GM23338 (cell line): ENCODE measurements at regions not wholly inside any gene's neighbourhood (a gene's known extent, or its start where the extent isn't known, plus 50 kb on each side); places are given as distances from the start of the nearest gene placed in this dataset.

Experiments used
- ATAC-seq: fragments of 200-7000 bp; cut with Tn5 transposase; 3 replicates; pipeline ENCODE4 v1.9.1; 2020
- DNase-seq: peaks from one replicate; pipeline ENCODE4 v3.0.0-alpha.2; 2015; ENCODE audit warnings: low spot score
- H2AFZ ChIP-seq: fragments of 200-600 bp; sonication (generic); 2 replicates; pipeline ENCODE4 v1.8.0; 2016; ENCODE audit warnings: antibody characterized with exemption, mild to moderate bottlenecking, moderate library complexity
- H3F3A ChIP-seq: fragments of 200-600 bp; sonication (generic); replicated peaks from 2 replicates; pipeline ENCODE4 v1.8.0; 2017; ENCODE audit warnings: antibody characterized with exemption, mixed run types, low read depth
- H3K27ac ChIP-seq: fragments of 200-600 bp; sonication (generic); 2 replicates; pipeline ENCODE4 v1.6.1; 2016; ENCODE audit warnings: low read depth
- H3K27me3 ChIP-seq: fragments of 200-600 bp; sonication (generic); 2 replicates; pipeline ENCODE4 v1.8.0; 2016; ENCODE audit warnings: mild to moderate bottlenecking, mixed run types, moderate library complexity; ENCODE audit not compliant: insufficient read depth
- H3K36me3 ChIP-seq: fragments of 200-600 bp; sonication (generic); 2 replicates; pipeline ENCODE4 v1.8.0; 2016; ENCODE audit warnings: mild to moderate bottlenecking; ENCODE audit not compliant: insufficient read depth
- H3K4me1 ChIP-seq: fragments of 200-600 bp; sonication (generic); 2 replicates; pipeline ENCODE4 v1.8.0; 2016; ENCODE audit warnings: mild to moderate bottlenecking, moderate library complexity; ENCODE audit not compliant: insufficient read depth
- H3K4me2 ChIP-seq: fragments of 200-600 bp; sonication (generic); 2 replicates; pipeline ENCODE4 v1.7.1; 2017; ENCODE audit warnings: mixed run types
- H3K4me3 ChIP-seq: fragments of 200-600 bp; sonication (generic); 2 replicates; pipeline ENCODE4 v1.6.1; 2016; ENCODE audit warnings: mixed run types
- H3K79me2 ChIP-seq: fragments of 200-600 bp; sonication (generic); replicated peaks from 2 replicates; pipeline ENCODE4 v1.8.0; 2017; ENCODE audit warnings: mild to moderate bottlenecking; ENCODE audit not compliant: insufficient read depth
- H3K9me2 ChIP-seq: fragments of 200-600 bp; sonication (generic); 2 replicates; pipeline ENCODE4 v1.8.0; 2017; ENCODE audit not compliant: insufficient read depth
- H4K20me1 ChIP-seq: fragments of 200-600 bp; sonication (generic); replicated peaks from 2 replicates; pipeline ENCODE4 v1.8.0; 2017; ENCODE audit warnings: mild to moderate bottlenecking; ENCODE audit not compliant: insufficient read depth
- H3K27ac Mint-ChIP-seq: 2 replicates; pipeline ENCODE4 v1.8.0; 2020; ENCODE audit warnings: inconsistent platforms, mild to moderate bottlenecking, moderate library complexity, mixed read lengths
- H3K27me3 Mint-ChIP-seq: 3 replicates; pipeline ENCODE4 v1.8.0; 2022; ENCODE audit warnings: low read depth, mild to moderate bottlenecking, moderate library complexity, mixed read lengths, inconsistent platforms; ENCODE audit not compliant: insufficient read depth, poor library complexity
- H3K36me3 Mint-ChIP-seq: 3 replicates; pipeline ENCODE4 v1.8.0; 2021; ENCODE audit warnings: low read depth, mild to moderate bottlenecking, inconsistent platforms, moderate library complexity, mixed read lengths
- H3K4me1 Mint-ChIP-seq: 3 replicates; pipeline ENCODE4 v1.8.0; 2020; ENCODE audit warnings: mild to moderate bottlenecking, inconsistent platforms, mixed read lengths
- H3K4me3 Mint-ChIP-seq: 3 replicates; pipeline ENCODE4 v1.8.0; 2021; ENCODE audit warnings: moderate library complexity, mild to moderate bottlenecking, inconsistent platforms, mixed read lengths
- H3K9me3 Mint-ChIP-seq: 3 replicates; pipeline ENCODE4 v1.8.0; 2020; ENCODE audit warnings: moderate library complexity, mild to moderate bottlenecking, inconsistent platforms, mixed read lengths
- CREB1 ChIP-seq: fragments of 250-450 bp; sonication (Bioruptor Pico); IDR thresholded peaks from 2 replicates; pipeline ENCODE4 v1.5.0; 2020; ENCODE audit warnings: low read depth, mild to moderate bottlenecking, moderate library complexity
- EZH2 ChIP-seq: fragments of 200-600 bp; sonication (generic); IDR thresholded peaks from one replicate; pipeline ENCODE4 v1.8.0; 2017; ENCODE audit warnings: antibody characterized with exemption, mild to moderate bottlenecking, low read depth; ENCODE audit not compliant: unreplicated experiment
- EZH2phosphoT487 ChIP-seq: fragments of 200-600 bp; sonication (generic); IDR thresholded peaks from one replicate; pipeline ENCODE4 v1.8.1; 2018; ENCODE audit warnings: antibody characterized with exemption; ENCODE audit not compliant: unreplicated experiment
- JUNB ChIP-seq: IDR thresholded peaks from one replicate; pipeline ENCODE4 v1.6.1; 2016; ENCODE audit warnings: antibody characterized with exemption; ENCODE audit not compliant: unreplicated experiment
- NANOG ChIP-seq: IDR thresholded peaks from 2 replicates; pipeline ENCODE4 v1.6.1; 2016; ENCODE audit warnings: antibody characterized with exemption, borderline replicate concordance
- POLR2AphosphoS5 ChIP-seq: IDR thresholded peaks from 2 replicates; pipeline ENCODE4 v1.6.1; 2016; ENCODE audit warnings: antibody characterized with exemption, low read depth
- STAT1 ChIP-seq: IDR thresholded peaks from one replicate; pipeline ENCODE4 v1.6.1; 2016; ENCODE audit warnings: antibody characterized with exemption; ENCODE audit not compliant: unreplicated experiment
- TF ChIP-seq, protein P1 (sequence below): fragments of 250-450 bp; sonication (Bioruptor Pico); IDR thresholded peaks from 2 replicates; pipeline ENCODE4 v1.5.0; 2020; ENCODE audit warnings: mild to moderate bottlenecking, moderate library complexity
- TF ChIP-seq, protein P2 (sequence below): IDR thresholded peaks from 2 replicates; pipeline ENCODE4 v1.6.1; 2016; ENCODE audit warnings: antibody characterized with exemption
- TF ChIP-seq, protein P3 (sequence below): IDR thresholded peaks from one replicate; pipeline ENCODE4 v1.6.1; 2018; ENCODE audit warnings: antibody characterized with exemption; ENCODE audit not compliant: unreplicated experiment

DNA sequence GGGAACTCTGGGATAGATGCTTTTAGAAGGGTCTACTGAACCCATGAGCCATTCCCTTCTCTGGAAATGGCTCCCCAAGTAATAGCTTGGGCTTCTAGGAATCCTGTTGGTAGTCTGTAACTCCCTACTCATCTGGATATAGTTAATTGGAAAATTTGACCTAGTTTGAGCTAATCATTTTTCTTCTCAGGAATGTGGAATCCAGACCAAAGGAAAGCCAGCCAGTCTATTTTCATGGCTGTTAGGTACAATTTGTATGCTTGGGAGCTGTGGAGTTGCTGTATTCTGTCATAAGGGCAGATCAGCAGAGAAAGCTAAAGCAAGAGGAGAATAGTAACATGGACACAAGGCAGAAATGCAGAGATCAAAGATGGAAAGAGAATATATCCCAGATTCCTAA lies 71.6 kb upstream of the C1GALT1 start (continued):
- TF ChIP-seq, protein P1, sequence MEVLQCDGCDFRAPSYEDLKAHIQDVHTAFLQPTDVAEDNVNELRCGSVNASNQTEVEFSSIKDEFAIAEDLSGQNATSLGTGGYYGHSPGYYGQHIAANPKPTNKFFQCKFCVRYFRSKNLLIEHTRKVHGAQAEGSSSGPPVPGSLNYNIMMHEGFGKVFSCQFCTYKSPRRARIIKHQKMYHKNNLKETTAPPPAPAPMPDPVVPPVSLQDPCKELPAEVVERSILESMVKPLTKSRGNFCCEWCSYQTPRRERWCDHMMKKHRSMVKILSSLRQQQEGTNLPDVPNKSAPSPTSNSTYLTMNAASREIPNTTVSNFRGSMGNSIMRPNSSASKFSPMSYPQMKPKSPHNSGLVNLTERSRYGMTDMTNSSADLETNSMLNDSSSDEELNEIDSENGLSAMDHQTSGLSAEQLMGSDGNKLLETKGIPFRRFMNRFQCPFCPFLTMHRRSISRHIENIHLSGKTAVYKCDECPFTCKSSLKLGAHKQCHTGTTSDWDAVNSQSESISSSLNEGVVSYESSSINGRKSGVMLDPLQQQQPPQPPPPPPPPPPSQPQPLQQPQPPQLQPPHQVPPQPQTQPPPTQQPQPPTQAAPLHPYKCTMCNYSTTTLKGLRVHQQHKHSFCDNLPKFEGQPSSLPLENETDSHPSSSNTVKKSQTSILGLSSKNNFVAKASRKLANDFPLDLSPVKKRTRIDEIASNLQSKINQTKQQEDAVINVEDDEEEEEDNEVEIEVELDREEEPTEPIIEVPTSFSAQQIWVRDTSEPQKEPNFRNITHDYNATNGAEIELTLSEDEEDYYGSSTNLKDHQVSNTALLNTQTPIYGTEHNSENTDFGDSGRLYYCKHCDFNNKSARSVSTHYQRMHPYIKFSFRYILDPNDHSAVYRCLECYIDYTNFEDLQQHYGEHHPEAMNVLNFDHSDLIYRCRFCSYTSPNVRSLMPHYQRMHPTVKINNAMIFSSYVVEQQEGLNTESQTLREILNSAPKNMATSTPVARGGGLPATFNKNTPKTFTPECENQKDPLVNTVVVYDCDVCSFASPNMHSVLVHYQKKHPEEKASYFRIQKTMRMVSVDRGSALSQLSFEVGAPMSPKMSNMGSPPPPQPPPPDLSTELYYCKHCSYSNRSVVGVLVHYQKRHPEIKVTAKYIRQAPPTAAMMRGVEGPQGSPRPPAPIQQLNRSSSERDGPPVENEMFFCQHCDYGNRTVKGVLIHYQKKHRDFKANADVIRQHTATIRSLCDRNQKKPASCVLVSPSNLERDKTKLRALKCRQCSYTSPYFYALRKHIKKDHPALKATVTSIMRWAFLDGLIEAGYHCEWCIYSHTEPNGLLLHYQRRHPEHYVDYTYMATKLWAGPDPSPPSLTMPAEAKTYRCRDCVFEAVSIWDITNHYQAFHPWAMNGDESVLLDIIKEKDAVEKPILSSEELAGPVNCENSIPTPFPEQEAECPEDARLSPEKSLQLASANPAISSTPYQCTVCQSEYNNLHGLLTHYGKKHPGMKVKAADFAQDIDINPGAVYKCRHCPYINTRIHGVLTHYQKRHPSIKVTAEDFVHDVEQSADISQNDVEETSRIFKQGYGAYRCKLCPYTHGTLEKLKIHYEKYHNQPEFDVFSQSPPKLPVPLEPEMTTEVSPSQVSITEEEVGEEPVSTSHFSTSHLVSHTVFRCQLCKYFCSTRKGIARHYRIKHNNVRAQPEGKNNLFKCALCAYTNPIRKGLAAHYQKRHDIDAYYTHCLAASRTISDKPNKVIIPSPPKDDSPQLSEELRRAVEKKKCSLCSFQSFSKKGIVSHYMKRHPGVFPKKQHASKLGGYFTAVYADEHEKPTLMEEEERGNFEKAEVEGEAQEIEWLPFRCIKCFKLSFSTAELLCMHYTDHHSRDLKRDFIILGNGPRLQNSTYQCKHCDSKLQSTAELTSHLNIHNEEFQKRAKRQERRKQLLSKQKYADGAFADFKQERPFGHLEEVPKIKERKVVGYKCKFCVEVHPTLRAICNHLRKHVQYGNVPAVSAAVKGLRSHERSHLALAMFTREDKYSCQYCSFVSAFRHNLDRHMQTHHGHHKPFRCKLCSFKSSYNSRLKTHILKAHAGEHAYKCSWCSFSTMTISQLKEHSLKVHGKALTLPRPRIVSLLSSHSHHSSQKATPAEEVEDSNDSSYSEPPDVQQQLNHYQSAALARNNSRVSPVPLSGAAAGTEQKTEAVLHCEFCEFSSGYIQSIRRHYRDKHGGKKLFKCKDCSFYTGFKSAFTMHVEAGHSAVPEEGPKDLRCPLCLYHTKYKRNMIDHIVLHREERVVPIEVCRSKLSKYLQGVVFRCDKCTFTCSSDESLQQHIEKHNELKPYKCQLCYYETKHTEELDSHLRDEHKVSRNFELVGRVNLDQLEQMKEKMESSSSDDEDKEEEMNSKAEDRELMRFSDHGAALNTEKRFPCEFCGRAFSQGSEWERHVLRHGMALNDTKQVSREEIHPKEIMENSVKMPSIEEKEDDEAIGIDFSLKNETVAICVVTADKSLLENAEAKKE (CRISPR knock-in tag) = no peak
- TF ChIP-seq EZH2 = no peak

- Histone ChIP-seq H3K36me3 (peaks cover 3% of the 10 kb centered on the region; the same call in 1 of the 2 replicates), H3K4me3 (no peak overlapping the region), H2AFZ (no peak overlapping the region), H3K4me2 (no peak overlapping the region), H3K9me2 (0 out of 2 replicates have a peak, but pooled peaks cover 6% of the 10 kb centered on the region), H3F3A (no peaks in the 10 kb centered on the region), H3K27ac (no peak overlapping the region), H4K20me1 (no peaks in the 10 kb centered on the region), H3K27me3 (no peaks in the 10 kb centered on the region), H3K79me2 (no peaks in the 10 kb centered on the region), H3K4me1 (no peaks in the 10 kb centered on the region)
- H3K27me3 Mint-ChIP-seq = peaks cover 2% of the 10 kb centered on the region
- TF ChIP-seq CREB1 (CRISPR knock-in tag) (no peak), EZH2phosphoT487 (no peak), POLR2AphosphoS5 (no peak), EZH2 (no peak), JUNB (no peak), NANOG (no peak), STAT1 (no peak)
- TF ChIP-seq, protein P2, sequence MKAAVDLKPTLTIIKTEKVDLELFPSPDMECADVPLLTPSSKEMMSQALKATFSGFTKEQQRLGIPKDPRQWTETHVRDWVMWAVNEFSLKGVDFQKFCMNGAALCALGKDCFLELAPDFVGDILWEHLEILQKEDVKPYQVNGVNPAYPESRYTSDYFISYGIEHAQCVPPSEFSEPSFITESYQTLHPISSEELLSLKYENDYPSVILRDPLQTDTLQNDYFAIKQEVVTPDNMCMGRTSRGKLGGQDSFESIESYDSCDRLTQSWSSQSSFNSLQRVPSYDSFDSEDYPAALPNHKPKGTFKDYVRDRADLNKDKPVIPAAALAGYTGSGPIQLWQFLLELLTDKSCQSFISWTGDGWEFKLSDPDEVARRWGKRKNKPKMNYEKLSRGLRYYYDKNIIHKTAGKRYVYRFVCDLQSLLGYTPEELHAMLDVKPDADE = no peak
- TF ChIP-seq, protein P3, sequence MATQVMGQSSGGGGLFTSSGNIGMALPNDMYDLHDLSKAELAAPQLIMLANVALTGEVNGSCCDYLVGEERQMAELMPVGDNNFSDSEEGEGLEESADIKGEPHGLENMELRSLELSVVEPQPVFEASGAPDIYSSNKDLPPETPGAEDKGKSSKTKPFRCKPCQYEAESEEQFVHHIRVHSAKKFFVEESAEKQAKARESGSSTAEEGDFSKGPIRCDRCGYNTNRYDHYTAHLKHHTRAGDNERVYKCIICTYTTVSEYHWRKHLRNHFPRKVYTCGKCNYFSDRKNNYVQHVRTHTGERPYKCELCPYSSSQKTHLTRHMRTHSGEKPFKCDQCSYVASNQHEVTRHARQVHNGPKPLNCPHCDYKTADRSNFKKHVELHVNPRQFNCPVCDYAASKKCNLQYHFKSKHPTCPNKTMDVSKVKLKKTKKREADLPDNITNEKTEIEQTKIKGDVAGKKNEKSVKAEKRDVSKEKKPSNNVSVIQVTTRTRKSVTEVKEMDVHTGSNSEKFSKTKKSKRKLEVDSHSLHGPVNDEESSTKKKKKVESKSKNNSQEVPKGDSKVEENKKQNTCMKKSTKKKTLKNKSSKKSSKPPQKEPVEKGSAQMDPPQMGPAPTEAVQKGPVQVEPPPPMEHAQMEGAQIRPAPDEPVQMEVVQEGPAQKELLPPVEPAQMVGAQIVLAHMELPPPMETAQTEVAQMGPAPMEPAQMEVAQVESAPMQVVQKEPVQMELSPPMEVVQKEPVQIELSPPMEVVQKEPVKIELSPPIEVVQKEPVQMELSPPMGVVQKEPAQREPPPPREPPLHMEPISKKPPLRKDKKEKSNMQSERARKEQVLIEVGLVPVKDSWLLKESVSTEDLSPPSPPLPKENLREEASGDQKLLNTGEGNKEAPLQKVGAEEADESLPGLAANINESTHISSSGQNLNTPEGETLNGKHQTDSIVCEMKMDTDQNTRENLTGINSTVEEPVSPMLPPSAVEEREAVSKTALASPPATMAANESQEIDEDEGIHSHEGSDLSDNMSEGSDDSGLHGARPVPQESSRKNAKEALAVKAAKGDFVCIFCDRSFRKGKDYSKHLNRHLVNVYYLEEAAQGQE = no peak
- no peak overlapping the region for H3K27ac Mint-ChIP-seq
- no peak overlapping the region for H3K4me3 Mint-ChIP-seq
- H3K36me3 Mint-ChIP-seq = peaks cover 22% of the 10 kb centered on the region; the same call in 2 of the 3 replicates
- H3K9me3 Mint-ChIP-seq = peaks cover 32% of the 10 kb centered on the region; the same call in 2 of the 3 replicates
- DNase-seq (no peak), ATAC-seq (no peak)
- no peaks in the 10 kb centered on the region for H3K4me1 Mint-ChIP-seq
These were observed 69.5 kb upstream of the C1GALT1 start for GRCh38 chr7:7112868-7113267.
